T-helper 2 cell treated with Interferon-gamma antibody and Interleukin-4, amounts not matched to agents 100 ng/mL and 5 ng/mL, for 36 hours (primary cell): ENCODE measurements at regions not wholly inside any gene's neighbourhood (a gene's known extent, or its start where the extent isn't known, plus 50 kb on each side); places are given as distances from the start of the nearest gene placed in this dataset.
"Not testable (repeated sequence)": the region's sequence is repeated elsewhere in the genome, so short reads cannot be mapped to it uniquely, and the experiment has no call there.

Source experiments
- intact Hi-C: fragments of 100-400 bp; cut with micrococcal nuclease; formaldehyde crosslinking; loops from one replicate; pipeline ENCODE4 v1.15.1; 2023

- intact Hi-C loops = no loop called here
These were observed 185.1 kb downstream of the ETNK1 start for GRCh38 chr12:22810036-22810435.

DNA sequence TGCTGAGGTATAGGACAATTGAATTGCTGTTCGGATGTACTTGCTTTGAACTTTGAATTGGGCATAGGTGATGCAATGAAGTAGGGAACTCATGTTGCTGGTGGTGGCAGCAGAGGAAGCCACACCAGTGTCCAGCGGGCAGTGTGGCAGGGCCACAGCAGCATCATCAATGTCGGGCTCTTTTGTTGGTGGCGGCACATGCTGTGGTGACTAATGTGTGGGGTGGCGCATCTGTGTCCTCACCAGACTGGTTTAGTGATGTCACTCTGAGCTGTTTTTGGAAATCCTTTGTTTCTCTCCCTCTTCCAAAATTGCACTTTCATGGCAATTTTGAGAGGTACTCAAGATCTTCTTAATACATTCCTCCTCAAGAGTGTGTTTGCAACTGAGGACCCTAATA is 187.6 kb downstream of the ETNK1 start:
- intact Hi-C loops = no loop called here

- intact Hi-C loops = no loop called here
These were observed 197.0 kb downstream of the ETNK1 start for GRCh38 chr12:22821985-22822384.

DNA sequence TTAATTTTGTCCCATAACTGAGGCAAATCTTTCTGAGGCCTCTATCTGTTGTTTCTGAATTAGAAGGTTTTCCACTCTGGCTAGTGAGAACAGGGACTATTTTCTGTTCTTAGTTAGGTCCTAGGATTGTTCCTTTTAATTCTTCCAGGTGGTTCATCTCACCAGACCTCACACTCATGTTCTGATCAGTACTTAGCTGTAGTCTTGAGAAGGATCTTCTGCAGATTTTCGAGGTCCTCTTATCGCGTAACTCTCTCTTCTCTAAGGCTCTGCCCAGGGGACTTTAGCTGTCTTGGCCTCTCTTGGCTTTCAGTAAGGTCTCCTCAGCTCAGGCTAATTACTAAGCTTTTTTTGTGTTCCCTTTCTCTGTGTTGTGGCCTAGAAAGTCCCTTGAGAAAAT is 201.1 kb downstream of the ETNK1 start:
- intact Hi-C loops = no loop called here

DNA sequence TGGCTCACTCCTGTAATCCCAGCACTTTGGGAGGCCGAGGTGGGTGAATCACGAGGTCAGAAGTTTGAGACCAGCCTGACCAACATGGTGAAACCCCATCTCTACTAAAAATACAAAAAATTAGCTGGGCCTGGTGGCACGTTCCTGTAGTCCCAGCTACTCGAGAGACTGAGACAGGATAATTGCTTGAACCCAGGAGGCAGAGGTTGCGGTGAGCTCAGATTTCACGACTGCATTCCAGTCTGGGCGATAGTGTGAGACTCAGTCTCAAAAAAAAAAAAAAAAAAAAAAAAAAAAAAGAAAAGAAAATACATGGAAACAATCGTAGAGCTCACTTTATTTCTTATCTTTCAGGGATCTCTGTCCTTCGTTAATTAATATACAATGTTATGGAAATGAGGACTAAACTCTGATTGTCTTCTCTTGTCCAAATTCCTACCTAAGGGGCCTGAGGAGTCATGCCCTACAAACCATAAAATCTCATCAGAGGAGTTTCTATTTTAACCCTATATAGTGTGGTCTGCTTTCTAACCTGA is 201.5 kb downstream of the ETNK1 start:
- intact Hi-C loops = not testable (repeated sequence)

DNA sequence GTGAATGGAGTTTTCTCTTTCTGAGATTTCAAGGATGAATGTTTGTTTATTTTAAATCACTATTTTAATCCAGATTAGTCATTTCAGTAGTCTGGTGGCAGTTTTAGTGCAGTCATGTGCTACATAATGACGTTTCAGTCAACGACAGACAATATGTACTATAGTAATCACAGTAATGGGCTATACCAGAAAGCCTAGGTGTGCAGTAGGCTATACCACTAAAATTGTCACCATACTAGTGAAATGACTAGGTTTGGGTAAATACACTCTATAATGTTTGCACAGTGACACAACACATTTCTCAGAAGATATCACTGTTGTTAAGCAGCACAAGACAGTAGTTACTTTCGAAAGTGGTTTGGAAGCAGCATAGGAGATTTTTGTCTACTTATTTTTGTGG is 203.1 kb downstream of the ETNK1 start:
- intact Hi-C loops = no loop called here

DNA sequence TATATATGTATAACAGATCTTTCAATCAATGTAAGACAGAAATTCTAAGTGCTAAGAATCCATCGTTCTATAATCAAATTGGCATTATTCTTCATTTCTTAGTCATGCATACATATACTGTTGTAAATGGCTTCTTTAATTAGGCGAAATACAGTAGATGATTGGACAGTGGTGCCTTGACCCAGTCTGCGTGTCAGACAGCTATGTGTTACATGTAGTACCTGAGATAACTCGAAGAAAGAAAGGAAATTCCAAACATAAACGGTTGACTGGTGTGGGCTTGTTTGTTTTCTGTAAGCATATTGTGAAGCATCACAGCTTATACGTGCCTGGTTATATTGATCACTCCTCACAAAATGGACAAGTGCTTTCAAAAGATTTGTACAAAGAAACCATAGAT is 210.5 kb downstream of the ETNK1 start:
- intact Hi-C loops = no loop called here

GRCh38 chr12:22850185-22850584 is 225.2 kb downstream of the ETNK1 start:
- intact Hi-C loops = loop anchor here (10.0 kb wide), 1 partner anchor 165 kb away; no protein-coding TSS in a partner anchor

GRCh38 chr12:22851532-22851931 is 226.6 kb downstream of the ETNK1 start:
- intact Hi-C loops = loop anchor here (10.0 kb wide), 1 partner anchor 167 kb away; no protein-coding TSS in a partner anchor

GRCh38 chr12:22855456-22855855 is 230.5 kb downstream of the ETNK1 start:
- intact Hi-C loops = loop anchor here (10.0 kb wide), 1 partner anchor 171 kb away; no protein-coding TSS in a partner anchor

DNA sequence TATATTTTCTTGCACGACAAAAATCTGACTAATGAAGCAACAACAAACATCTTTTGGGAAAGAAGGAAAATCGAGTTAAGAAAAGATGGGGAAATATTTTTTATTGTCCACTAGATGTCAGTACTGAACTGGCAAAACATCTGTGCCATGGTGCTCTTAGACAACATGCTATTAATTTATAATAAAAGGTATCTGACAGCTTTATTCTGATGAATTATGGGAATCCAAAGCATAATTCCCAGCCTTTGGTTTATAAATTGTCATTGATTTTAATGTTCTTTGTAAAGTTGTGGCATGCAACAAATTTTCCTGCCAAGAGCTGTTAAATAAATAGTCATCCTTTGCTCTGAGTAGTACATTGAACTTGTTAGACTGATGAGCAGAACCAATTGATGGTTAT is 231.2 kb downstream of the ETNK1 start:
- intact Hi-C loops = loop anchor here (10.0 kb wide), 1 partner anchor 171 kb away; no protein-coding TSS in a partner anchor

DNA sequence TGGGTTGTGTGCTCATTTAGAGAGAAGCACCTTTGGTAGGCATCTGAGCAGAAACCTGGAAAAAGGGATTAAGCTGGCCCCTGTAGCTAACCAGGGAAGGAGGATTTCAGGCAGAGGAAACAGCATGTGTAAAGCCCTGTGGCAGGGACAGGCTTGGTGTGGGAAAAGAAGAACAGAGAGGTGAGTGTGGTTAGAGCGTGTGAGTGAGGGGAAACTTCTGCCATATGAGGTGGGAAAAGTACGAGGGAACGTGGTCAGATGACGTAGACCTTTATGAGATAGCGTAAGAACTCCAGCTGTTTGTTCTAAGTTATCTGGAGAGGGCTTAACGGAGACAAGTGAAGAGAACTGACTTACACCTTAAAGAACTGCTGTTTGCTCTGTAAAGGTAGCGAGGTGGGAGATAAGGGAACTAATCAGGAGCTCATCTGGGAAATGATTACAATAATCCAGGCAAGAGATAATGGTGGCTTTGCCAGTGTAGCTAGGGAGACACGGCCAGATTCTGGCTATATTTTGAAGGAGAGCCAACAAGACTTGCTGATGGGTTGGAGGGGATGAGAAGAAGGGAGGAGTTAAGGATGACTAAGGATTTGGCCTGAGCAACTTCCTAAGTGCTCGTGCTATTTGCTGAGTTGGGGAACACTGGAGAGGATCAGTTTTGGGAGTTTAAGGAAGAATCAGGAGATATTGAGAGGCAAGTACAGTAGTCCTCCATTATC is 234.0 kb downstream of the ETNK1 start:
- intact Hi-C loops = loop anchor here (10.0 kb wide), 1 partner anchor 174 kb away; no protein-coding TSS in a partner anchor

DNA sequence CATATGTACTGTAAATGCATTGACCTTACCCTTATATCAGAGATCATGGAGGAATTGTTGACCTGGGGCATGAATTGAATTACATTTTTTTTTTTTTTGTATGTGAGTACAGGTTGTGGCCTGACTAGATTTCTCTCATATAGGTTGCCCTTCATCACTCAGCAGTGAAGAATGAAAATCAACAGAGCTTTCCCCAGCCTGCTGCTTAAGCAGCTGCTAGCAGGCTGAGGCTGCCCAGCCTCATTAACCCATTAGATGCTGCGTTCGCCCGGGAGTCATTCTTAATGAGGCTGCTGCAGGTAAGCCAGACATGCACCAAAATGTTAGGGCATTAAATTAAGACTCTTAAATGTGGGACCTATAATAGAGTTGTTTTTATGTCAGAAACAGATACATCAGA is 236.0 kb downstream of the ETNK1 start:
- intact Hi-C loops = no loop called here

DNA sequence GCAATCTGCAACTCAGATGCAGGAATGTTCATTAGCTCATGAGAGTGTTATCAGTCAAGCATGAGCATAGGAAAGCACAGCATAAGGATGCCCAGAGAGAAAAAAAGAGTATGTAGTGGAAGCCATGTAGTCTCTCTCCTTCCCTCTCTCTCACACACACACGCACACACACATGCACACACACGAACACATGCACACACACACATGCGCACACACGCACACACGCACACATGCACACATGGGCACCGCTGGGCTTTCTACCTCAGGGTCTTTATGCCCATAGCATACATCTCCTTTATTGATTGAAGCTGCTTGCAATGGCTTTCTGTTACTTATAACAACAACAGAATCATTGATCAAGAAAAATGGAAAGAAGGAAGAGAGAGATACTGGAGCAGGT is 240.9 kb downstream of the ETNK1 start:
- intact Hi-C loops = no loop called here

- intact Hi-C loops = no loop called here
These were observed 241.4 kb downstream of the ETNK1 start for GRCh38 chr12:22866406-22866805.

- intact Hi-C loops = no loop called here
These were observed 249.2 kb downstream of the ETNK1 start for GRCh38 chr12:22874151-22874550.

DNA sequence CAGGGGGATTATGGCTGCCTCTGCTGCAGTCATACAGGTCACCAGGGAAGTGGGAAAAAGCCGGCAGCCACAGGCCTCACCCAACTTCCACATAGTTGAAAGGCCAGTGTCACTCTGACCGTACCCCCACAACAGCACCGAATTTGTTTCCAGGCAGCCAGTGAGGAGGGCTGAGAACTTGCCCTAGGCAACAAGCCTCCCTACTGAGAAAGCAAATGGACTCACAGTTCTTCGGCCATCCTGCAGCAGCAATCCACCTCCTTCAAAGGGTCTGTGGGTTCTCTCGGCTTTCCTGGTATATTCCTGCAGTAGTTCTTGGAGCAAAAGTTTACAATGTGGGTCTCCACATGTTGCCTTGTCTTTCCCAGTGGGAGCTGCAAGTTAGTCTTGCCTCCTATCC is 251.3 kb downstream of the ETNK1 start:
- intact Hi-C loops = no loop called here

DNA sequence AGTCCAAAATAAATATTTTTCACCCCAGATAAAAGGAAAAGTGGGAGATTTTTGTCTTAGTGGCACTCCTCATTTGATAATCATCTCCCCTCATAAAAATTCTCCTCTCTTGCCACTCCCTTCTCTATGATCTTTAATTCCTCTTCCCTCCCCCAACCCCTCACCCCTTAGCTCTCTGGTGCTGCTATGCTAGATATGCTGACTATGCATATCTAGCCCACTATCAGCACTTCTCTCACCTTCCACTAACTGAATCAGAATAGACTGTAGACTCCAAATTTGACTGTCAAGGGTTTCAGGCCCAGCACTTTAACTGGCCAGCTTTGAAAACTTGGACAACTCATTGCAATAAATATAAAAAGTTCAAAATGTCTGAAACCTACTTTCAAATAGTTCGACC is 254.2 kb downstream of the ETNK1 start:
- intact Hi-C loops = no loop called here

- intact Hi-C loops = no loop called here
These were observed 255.4 kb downstream of the ETNK1 start for GRCh38 chr12:22880331-22880730.

- intact Hi-C loops = no loop called here
These were observed 255.8 kb downstream of the ETNK1 start for GRCh38 chr12:22880807-22881206.

- intact Hi-C loops = no loop called here
These were observed 257.0 kb downstream of the ETNK1 start for GRCh38 chr12:22881878-22882385.

DNA sequence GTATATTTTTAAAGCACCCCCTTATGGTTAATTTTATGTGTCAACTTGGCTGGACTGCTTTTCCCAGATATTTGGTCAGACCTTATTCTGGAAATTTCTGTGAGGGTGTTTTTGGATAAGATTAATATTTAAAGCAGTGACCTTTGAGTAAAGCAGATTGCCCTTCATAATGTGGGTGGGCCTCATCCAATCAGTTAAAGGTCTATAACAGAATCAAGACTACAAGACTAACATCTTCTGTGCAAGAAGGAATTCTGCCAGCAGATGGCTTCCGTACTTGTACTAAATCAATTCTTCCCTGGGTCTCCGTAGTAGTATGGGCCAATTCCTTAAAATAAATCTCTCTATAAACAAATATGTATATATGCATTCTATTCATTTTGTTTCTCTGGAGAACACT is 257.6 kb downstream of the ETNK1 start:
- intact Hi-C loops = no loop called here

GRCh38 chr12:22893878-22894277 is 268.9 kb downstream of the ETNK1 start:
- intact Hi-C loops = no loop called here
